ENCODE measurements at regions not wholly inside any gene's neighbourhood (a gene's known extent, or its start where the extent isn't known, plus 50 kb on each side); places are given as distances from the start of the nearest gene placed in this dataset.

- TF ChIP-seq CTCF (IDR thresholded peaks at IDR 0.05) (no peak), POLR2A (IDR thresholded peaks at IDR 0.05) (no peak), POLR2AphosphoS5 (IDR thresholded peaks at IDR 0.05) (no peak), EP300 (IDR thresholded peaks at IDR 0.05) (no peak)
Measured at GRCh38 chr2:111686994-111687393, 197.0 kb downstream of the ANAPC1 start.

Measured in stomach (tissue), 4 donors.